Fibroblast of skin of left biceps (primary cell): ENCODE measurements at regions not wholly inside any gene's neighbourhood (a gene's known extent, or its start where the extent isn't known, plus 50 kb on each side); places are given as distances from the start of the nearest gene placed in this dataset.
"Not testable (repeated sequence)": the region's sequence is repeated elsewhere in the genome, so short reads cannot be mapped to it uniquely, and the experiment has no call there.

Source experiments
- DNase-seq, 2 experiments: peaks; one replicate each; pipeline ENCODE4 v3.0.0-alpha.2; 2013; ENCODE audit warnings: low read depth in 2 of 2

- DNase-seq: no peak
Measured at GRCh38 chr1:192905049-192905448, 96.2 kb downstream of the RGS2 start.

DNA sequence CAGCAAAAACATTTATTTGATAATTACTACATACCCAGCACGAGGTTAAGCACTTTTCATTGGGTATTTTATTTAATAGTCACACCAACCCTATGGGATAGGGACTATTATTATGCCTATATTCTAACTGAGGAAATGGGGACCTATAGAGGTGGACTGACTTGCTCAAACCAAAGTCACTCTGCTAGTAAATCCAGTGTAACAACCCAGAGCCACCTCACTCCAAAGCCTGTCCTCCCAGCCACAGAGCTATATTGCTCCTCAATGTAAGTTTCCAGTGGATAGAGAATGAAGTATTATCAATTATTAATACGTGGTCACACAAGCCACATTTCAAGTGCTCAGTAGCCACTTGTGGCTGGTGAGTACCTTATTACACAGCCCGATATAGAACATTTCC, 97.5 kb downstream of the RGS2 start:
- DNase-seq: no peak

GRCh38 chr1:192907545-192908243, 98.9 kb downstream of the RGS2 start:
- no peak for DNase-seq

DNA sequence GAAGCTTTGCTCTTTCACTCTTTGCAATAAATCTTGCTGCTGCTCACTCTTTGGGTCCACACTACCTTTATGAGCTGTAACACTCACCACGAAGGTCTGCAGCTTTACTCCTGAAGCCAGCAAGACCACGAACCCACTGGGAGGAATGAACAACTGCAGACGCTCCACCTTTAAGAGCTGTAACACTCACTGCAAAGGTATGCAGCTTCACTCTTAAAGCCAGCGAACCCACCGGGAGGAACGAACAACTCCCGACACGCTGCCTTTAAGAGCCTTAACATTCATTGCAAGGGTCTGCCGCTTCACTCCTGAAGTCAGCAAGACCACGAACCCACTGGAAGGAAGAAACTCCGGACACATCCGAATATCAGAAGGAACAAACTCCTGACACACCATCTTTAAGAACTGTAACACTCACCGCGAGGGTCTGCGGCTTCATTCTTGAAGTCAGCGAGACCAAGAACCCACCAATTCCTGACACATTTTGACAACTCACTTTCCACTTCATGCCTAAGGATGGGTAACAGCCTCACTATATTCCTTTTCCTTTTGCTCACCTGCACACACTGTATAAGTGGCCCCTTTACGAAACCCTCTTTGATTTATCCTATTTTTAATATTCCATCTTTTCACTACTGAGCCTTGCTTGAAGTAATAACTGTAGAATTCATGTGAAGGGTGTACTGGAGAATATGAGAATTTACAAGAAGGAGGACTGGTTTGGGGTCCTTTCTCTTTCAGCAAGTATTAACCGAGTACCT, 103.2 kb downstream of the RGS2 start:
- DNase-seq: not testable (repeated sequence)

DNA sequence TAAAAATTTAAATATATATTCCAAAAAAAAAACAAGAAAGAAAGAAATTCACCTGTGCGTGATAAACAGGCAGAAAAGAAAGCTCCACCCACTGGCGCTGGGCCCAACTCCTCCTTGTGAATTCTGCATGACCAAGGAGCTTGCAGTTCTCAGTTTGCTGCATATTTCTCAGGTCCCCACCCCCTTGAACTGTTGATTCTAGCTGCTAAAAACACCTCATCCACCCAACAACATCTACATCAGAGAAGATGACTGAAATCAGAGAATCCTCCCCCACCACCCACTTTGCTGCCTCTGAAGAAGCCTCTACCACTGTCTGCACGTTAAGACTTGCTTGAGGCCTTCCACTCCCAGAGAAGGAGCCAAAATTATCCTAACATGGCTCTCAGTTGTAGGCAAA, 104.8 kb downstream of the RGS2 start:
- no peak for DNase-seq

DNA sequence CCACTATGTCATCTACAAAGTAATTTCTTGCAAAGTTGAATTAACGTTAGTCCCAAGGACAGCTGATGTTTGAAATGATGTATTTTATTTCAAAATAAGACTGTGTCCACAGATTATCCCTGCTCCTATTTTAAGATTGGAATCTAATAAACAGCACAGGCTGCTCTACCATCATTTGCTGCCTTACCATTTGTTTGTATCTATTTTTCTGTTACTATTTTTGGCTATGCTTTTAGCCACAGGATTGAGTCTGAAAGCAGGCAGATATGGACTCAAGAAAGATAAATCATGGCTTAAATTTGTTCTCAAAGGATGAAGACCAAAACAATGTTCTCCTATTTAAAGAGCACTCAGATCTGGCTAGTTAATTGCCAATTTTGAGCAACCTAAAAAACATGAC, 105.3 kb downstream of the RGS2 start:
- no peak for DNase-seq

GRCh38 chr1:192914696-192915095, 105.9 kb downstream of the RGS2 start:
- no peak for DNase-seq

DNA sequence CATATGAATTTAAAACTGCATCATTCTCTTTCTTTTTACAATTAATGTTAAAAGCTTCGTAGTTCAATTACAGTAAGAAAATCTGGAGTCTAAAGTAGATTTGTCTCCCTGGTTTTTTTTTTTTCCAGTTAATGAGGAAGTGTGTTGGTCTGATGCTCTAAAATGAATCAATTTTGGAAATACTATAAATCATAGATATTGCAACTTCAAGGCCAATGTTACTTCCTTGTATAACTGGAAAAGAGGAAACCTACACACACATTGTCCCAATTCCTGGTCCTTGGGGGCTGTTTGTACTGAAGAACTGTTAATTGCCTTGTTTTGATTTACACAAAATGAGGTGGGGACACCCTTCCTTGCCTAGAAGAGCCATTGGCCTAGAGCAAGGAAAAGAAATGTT, 107.2 kb downstream of the RGS2 start:
- no peak for DNase-seq

DNA sequence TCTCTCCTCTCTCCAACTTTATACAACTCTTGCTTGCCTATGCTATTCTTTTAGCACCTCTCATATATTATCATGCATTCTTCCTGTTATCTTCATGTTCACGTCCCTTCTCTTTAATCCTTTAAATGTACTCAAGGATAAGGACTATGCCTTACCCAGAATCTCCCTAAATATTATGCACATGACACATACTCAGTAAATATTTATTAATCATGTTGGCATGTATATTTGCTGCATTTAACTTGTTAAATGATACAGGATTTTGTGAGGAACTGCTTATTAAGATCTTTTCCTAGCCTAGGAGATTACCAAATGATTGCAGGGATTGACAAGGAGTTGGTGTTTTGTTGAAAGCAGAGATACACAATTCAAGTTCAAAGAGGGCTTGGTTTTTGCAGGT, 109.4 kb downstream of the RGS2 start:
- no peak for DNase-seq

DNA sequence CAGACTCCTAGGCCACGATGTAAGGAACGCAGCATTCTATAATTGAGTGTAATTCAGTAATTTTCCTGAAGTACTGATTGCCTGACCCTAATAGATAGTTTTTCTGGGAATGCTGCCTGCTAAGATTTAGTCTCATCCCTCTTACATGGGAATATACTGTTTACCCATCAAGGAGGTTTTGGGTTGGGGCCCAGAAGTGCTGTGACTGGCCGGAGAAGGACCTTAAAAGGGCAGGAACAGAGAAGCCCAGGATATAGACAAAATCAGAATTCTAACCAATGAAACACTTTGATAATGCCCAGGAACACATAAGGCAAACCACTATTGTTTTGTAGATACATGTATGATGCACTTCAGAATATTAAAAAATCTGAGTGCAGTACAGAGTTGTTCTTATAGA, 111.6 kb downstream of the RGS2 start:
- no peak for DNase-seq

DNA sequence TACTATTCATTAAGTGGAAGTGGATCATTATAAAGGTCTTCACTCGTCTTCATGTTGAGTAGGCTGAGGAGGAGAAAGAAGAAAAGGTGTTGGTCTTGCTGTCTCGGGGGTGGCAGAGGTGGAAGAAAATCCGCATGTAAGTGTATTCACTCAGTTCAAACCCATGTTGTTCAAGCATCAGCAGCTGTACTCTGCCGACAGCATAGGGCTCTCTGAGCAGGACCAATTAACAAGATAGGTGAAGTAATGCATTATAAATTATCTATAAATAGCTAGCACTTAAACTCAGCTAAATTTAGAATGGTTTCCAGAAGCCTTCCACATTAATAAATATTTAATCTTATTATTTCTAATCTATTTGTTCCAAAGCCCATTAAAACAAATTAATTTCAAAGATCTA, 116.8 kb downstream of the RGS2 start:
- no peak for DNase-seq

GRCh38 chr1:192926736-192927135, 117.9 kb downstream of the RGS2 start:
- DNase-seq: no peak

GRCh38 chr1:192927496-192927895, 118.7 kb downstream of the RGS2 start:
- DNase-seq: no peak

DNA sequence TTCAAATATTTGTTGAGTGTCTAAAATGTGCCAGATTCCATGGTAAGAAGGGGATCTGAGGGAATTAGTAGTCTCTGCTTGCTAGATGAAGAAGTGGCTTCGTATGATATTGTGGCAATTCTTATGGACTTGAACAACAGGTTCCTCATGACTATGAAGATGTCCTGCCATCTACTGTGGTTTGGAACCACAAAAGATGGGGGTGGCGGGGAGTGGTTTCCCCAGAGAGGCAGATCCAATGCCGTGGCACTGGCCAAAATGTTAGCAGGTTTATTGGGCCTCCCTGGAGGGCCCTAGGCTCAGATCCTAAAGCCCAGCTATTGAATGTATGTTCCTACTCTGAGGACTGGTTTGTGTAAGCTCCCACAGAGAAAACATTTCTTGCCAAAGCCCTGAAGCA, 120.8 kb downstream of the RGS2 start:
- no peak for DNase-seq

GRCh38 chr1:192933744-192934143, 124.9 kb downstream of the RGS2 start:
- DNase-seq: no peak

GRCh38 chr1:192936313-192937018, 122.7 kb downstream of the UCHL5 start:
- DNase-seq: no peak

- DNase-seq: no peak
Measured at GRCh38 chr1:192937128-192937527, 122.0 kb downstream of the UCHL5 start.

DNA sequence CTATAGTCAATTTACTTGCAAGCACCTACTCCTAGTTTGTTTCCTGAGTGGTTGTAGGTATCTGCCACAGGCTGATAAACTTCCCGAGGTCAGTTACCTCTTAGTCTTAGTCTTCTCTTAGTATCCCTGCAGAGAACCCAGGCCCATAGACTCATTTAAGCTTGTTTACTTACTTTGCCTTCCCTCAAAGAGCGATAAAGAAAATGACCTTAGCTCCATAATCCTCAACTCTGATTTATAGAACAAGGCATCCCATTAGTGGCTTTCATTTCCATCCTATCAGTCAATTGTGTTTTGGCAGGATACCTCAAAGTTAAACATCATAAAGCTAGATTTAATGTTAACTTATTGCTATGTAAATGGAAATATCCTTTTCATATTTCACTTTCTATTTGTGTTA, 119.7 kb downstream of the UCHL5 start:
- no peak for DNase-seq

DNA sequence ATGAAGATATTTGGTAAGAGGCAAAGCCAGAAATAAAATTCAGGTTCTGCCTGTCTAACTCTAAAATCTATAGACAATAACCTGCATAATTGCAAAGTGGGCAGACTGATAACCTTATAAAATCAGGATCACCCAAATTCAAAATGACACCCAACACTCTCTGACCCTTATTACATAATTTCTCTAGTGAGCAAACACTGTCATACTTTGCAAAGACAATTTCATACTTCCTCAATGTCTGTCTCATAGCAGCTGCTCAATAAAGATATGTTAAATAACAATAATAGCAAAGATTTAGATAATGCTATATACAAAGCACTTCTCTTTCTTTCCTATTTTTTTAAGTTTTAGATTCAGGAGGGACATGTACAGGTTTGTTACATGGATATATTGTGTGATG, 118.5 kb downstream of the UCHL5 start:
- no peak for DNase-seq

DNA sequence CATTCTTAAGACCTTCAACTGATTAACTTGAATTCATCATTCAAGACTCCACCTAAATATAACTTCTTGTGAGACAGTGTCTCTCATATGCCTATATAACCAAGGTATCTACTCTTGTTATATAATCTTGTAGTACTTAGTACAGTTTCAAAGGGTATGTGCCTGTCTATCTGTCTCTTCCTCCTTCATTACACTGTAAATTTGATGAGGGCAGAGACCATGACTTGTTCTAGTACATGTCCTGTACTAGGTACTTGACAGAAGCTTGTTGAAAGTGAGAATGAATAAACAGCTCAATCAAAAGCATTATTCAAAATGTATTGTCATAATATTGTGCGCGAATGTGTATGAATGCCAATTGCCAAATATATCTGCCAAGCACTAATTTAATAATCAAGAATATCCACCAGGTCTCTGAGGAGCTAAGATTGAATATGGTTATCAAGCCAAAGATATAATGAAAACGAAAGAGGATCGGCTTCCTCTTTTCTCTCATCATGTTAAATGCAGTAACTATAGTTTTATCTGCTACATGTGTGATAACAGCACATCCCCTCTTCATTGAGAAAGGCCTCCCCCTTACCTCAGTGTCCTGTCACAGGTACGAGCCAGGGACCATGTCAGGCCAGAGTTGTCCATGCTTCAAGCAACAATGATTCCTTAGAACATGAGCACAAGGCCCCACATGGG, 117.3 kb downstream of the UCHL5 start:
- no peak for DNase-seq

DNA sequence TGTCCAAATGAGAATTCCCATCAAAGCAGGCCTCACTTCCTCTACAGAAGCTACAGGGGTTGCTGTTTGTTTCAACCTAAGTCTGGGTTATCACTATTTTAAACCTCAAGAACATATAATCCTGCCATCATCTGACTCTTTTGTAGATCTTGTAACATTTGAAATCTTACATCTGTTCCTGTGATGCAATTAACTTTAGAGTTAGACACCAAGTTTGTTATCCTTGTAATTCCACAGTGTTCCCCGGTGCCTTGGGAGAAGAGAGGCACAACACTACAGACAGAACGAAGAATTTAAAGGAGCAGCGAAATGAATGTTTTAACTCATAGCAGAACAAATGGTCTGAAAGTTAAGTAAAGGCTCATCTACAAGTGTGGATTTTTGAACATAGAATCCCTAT, 116.1 kb downstream of the UCHL5 start:
- no peak for DNase-seq

DNA sequence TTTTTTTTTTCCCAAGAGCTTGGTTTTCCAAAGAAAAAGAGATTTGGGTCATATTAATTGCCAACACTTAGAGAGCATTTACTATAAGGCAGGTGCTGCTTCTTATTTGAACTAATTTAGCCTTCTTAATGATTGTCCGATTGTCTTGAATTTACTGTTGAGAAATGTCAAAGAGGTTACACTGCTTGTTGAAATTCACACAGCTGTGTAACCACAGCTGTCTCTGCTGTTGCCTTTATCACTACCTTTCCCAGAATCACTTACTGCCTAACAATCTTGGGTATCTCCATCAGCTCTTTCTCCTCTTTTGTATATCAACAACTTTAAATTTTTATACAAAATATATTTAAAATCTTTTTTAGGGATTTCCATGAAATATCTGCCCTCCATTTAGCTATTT, 115.6 kb downstream of the UCHL5 start:
- DNase-seq: no peak
